Parathyroid adenoma (tissue), 2 donors: ENCODE measurements at regions not wholly inside any gene's neighbourhood (a gene's known extent, or its start where the extent isn't known, plus 50 kb on each side); places are given as distances from the start of the nearest gene placed in this dataset.

Experiments
- H2AFZ ChIP-seq: fragments of 300-600 bp; sonication (generic); one replicate; pipeline ENCODE4 v1.7.0; 2017; ENCODE audit warnings: antibody characterized with exemption, mild to moderate bottlenecking
- H3K27ac ChIP-seq: fragments of 300-600 bp; sonication (generic); one replicate; pipeline ENCODE4 v1.7.0; 2017
- H3K27me3 ChIP-seq: fragments of 300-600 bp; sonication (generic); one replicate; pipeline ENCODE4 v1.7.0; 2017; ENCODE audit warnings: low read length; ENCODE audit not compliant: control insufficient read depth, insufficient read depth
- H3K36me3 ChIP-seq: fragments of 300-600 bp; sonication (generic); one replicate; pipeline ENCODE4 v1.7.0; 2017; ENCODE audit warnings: low read length; ENCODE audit not compliant: control insufficient read depth, insufficient read depth
- H3K4me1 ChIP-seq: fragments of 300-600 bp; sonication (generic); one replicate; pipeline ENCODE4 v1.7.0; 2017; ENCODE audit warnings: control low read depth
- H3K4me2 ChIP-seq: fragments of 300-600 bp; sonication (generic); one replicate; pipeline ENCODE4 v1.7.0; 2017; ENCODE audit warnings: low read length
- H3K4me3 ChIP-seq: fragments of 300-600 bp; sonication (generic); one replicate; pipeline ENCODE4 v1.7.0; 2017; ENCODE audit warnings: low read depth, low read length
- H3K79me2 ChIP-seq: fragments of 300-600 bp; sonication (generic); one replicate; pipeline ENCODE4 v1.7.0; 2017; ENCODE audit warnings: control low read depth
- H3K9ac ChIP-seq: fragments of 300-600 bp; sonication (generic); one replicate; pipeline ENCODE4 v1.7.0; 2017; ENCODE audit warnings: mild to moderate bottlenecking
- H3K9me3 ChIP-seq: fragments of 300-600 bp; sonication (generic); one replicate; pipeline ENCODE4 v1.7.0; 2017; ENCODE audit warnings: low read length; ENCODE audit not compliant: control insufficient read depth
- CTCF ChIP-seq: fragments of 300-600 bp; sonication (generic); IDR thresholded peaks from one replicate; pipeline ENCODE4 v1.7.0; 2017; ENCODE audit warnings: antibody characterized with exemption, mild to moderate bottlenecking
- donor health status: primary hyperparathyroidism.

GRCh38 chr2:111634050-111634794 is 249.8 kb downstream of the ANAPC1 start:
- no peak overlapping the region for H3K4me3 ChIP-seq
- H2AFZ ChIP-seq, result no peak overlapping the region
- no peak for TF ChIP-seq CTCF
- no peak overlapping the region for H3K9ac ChIP-seq
- no peak overlapping the region for H3K4me2 ChIP-seq
- H3K79me2 ChIP-seq, result no peaks in the 10 kb centered on the region
- H3K27ac ChIP-seq, result no peak overlapping the region
- no peaks in the 10 kb centered on the region for H3K36me3 ChIP-seq
- H3K27me3 ChIP-seq, result no peaks in the 10 kb centered on the region
- peaks cover 4% of the 10 kb centered on the region for H3K4me1 ChIP-seq
- H3K9me3 ChIP-seq, result no peaks in the 10 kb centered on the region

- H3K36me3 ChIP-seq, result no peaks in the 10 kb centered on the region
- no peak overlapping the region for H2AFZ ChIP-seq
- H3K27me3 ChIP-seq, result no peaks in the 10 kb centered on the region
- no peaks in the 10 kb centered on the region for H3K9me3 ChIP-seq
- H3K27ac ChIP-seq, result no peak overlapping the region
- no peak for TF ChIP-seq CTCF
- H3K4me3 ChIP-seq, result no peak overlapping the region
- peaks cover 4% of the 10 kb centered on the region for H3K4me1 ChIP-seq
- no peak overlapping the region for H3K4me2 ChIP-seq
- H3K79me2 ChIP-seq, result no peaks in the 10 kb centered on the region
- no peak overlapping the region for H3K9ac ChIP-seq
Observed at GRCh38 chr2:111634995-111635538, 248.9 kb downstream of the ANAPC1 start.

GRCh38 chr2:111636905-111637304 is 247.1 kb downstream of the ANAPC1 start:
- Histone ChIP-seq H3K36me3 (no peaks in the 10 kb centered on the region), H3K4me3 (no peak overlapping the region), H3K9ac (no peak overlapping the region), H2AFZ (no peak overlapping the region), H3K4me2 (no peak overlapping the region), H3K79me2 (no peaks in the 10 kb centered on the region), H3K27me3 (no peaks in the 10 kb centered on the region), H3K4me1 (peaks cover 4% of the 10 kb centered on the region), H3K9me3 (no peaks in the 10 kb centered on the region), H3K27ac (no peak overlapping the region)
- no peak for TF ChIP-seq CTCF

- Histone ChIP-seq H3K4me1 (no peaks in the 10 kb centered on the region), H3K9ac (no peak overlapping the region), H3K4me2 (no peak overlapping the region), H3K9me3 (no peaks in the 10 kb centered on the region), H3K27me3 (no peaks in the 10 kb centered on the region), H3K36me3 (no peaks in the 10 kb centered on the region), H3K27ac (no peak overlapping the region), H3K4me3 (no peak overlapping the region), H3K79me2 (no peaks in the 10 kb centered on the region), H2AFZ (no peak overlapping the region)
- no peak for TF ChIP-seq CTCF
Observed at GRCh38 chr2:111638274-111638877, 245.6 kb downstream of the ANAPC1 start.
